ENCODE measurements at regions not wholly inside any gene's neighbourhood (a gene's known extent, or its start where the extent isn't known, plus 50 kb on each side); places are given as distances from the start of the nearest gene placed in this dataset.

GRCh38 chr2:118716102-118716501, 131.3 kb downstream of the EN1 start:
- DNase-seq (ENCODE audit: low read depth) = no peak
- no peak for TF ChIP-seq CTCF (conservative IDR thresholded peaks at IDR 0.05; ENCODE audit: low read length)
- H3K4me3 ChIP-seq (ENCODE audit: low read length) = no peak overlapping the region

GRCh38 chr2:118714118-118714517, 133.3 kb downstream of the EN1 start:
- no peak for DNase-seq (ENCODE audit: low read depth)
- no peak overlapping the region for H3K4me3 ChIP-seq (ENCODE audit: low read length)
- TF ChIP-seq CTCF (conservative IDR thresholded peaks at IDR 0.05; ENCODE audit: low read length) = no peak

GRCh38 chr2:118711603-118712002, 135.8 kb downstream of the EN1 start:
- no peak overlapping the region for H3K4me3 ChIP-seq (ENCODE audit: low read length)
- TF ChIP-seq CTCF (conservative IDR thresholded peaks at IDR 0.05; ENCODE audit: low read length) = no peak
- DNase-seq (ENCODE audit: low read depth) = no peak

- no peak overlapping the region for H3K4me3 ChIP-seq (ENCODE audit: low read length)
- no peak for DNase-seq (ENCODE audit: low read depth)
- TF ChIP-seq CTCF (conservative IDR thresholded peaks at IDR 0.05; ENCODE audit: low read length) = no peak
Observed at GRCh38 chr2:118710481-118710880, 137.0 kb downstream of the EN1 start.

- TF ChIP-seq CTCF (conservative IDR thresholded peaks at IDR 0.05; ENCODE audit: low read length) = no peak
- no peak for DNase-seq (ENCODE audit: low read depth)
- no peak overlapping the region for H3K4me3 ChIP-seq (ENCODE audit: low read length)
Observed at GRCh38 chr2:118709786-118710185, 137.7 kb downstream of the EN1 start.

GRCh38 chr2:118706844-118707243, 140.6 kb downstream of the EN1 start:
- TF ChIP-seq CTCF (conservative IDR thresholded peaks at IDR 0.05; ENCODE audit: low read length) = no peak
- no peak overlapping the region for H3K4me3 ChIP-seq (ENCODE audit: low read length)
- DNase-seq (ENCODE audit: low read depth) = no peak

- DNase-seq (ENCODE audit: low read depth) = no peak
- H3K4me3 ChIP-seq (ENCODE audit: low read length) = no peak overlapping the region
- TF ChIP-seq CTCF (conservative IDR thresholded peaks at IDR 0.05; ENCODE audit: low read length) = no peak
Observed at GRCh38 chr2:118706371-118706770, 141.1 kb downstream of the EN1 start.
